NCI-H2227 (cell line): ENCODE measurements at regions not wholly inside any gene's neighbourhood (a gene's known extent, or its start where the extent isn't known, plus 50 kb on each side); places are given as distances from the start of the nearest gene placed in this dataset.
A peak's percentile ranks its signal among the peaks of the same experiment; 100 is the strongest.

Experiments used
- DNase-seq: peaks from one replicate; lab custom pipeline; 2025; ENCODE audit not compliant: unreplicated experiment; lab: John Stamatoyannopoulos, UW

- DNase-seq, result no peak
Measured at GRCh38 chr11:115761817-115762216, 257.6 kb upstream of the CADM1 start.

- DNase-seq, result no peak
Measured at GRCh38 chr11:115761348-115761747, 257.1 kb upstream of the CADM1 start.

- DNase-seq, result peak; percentile 4
Measured at GRCh38 chr11:115760461-115761320, 256.5 kb upstream of the CADM1 start.

GRCh38 chr11:115759622-115760460 is 255.6 kb upstream of the CADM1 start:
- DNase-seq, result peak; percentile 45

- no peak for DNase-seq
Measured at GRCh38 chr11:115758011-115758410, 253.8 kb upstream of the CADM1 start.

GRCh38 chr11:115751243-115752015 is 247.2 kb upstream of the CADM1 start:
- DNase-seq, result no peak

- no peak for DNase-seq
Measured at GRCh38 chr11:115745610-115746512, 241.6 kb upstream of the CADM1 start.

- no peak for DNase-seq
Measured at GRCh38 chr11:115745066-115745465, 240.9 kb upstream of the CADM1 start.

GRCh38 chr11:115743719-115744118 is 239.5 kb upstream of the CADM1 start:
- DNase-seq, result no peak

- no peak for DNase-seq
Measured at GRCh38 chr11:115741376-115742107, 237.3 kb upstream of the CADM1 start.

- no peak for DNase-seq
Measured at GRCh38 chr11:115740324-115740723, 236.1 kb upstream of the CADM1 start.

GRCh38 chr11:115739878-115740277 is 235.7 kb upstream of the CADM1 start:
- no peak for DNase-seq

GRCh38 chr11:115739146-115739545 is 234.9 kb upstream of the CADM1 start:
- DNase-seq, result no peak

- DNase-seq, result no peak
Measured at GRCh38 chr11:115737875-115738274, 233.7 kb upstream of the CADM1 start.

- DNase-seq, result no peak
Measured at GRCh38 chr11:115736146-115736545, 231.9 kb upstream of the CADM1 start.

- DNase-seq, result no peak
Measured at GRCh38 chr11:115724666-115725065, 220.5 kb upstream of the CADM1 start.

GRCh38 chr11:115722711-115723110 is 218.5 kb upstream of the CADM1 start:
- no peak for DNase-seq

- no peak for DNase-seq
Measured at GRCh38 chr11:115721296-115721995, 217.2 kb upstream of the CADM1 start.
